ENCODE measurements at regions not wholly inside any gene's neighbourhood (a gene's known extent, or its start where the extent isn't known, plus 50 kb on each side); places are given as distances from the start of the nearest gene placed in this dataset.

GRCh38 chr10:78812571-78813318 is 256.0 kb upstream of the ZMIZ1 start:
- no peaks in the 10 kb centered on the region for H3K36me3 ChIP-seq (ENCODE audit: control insufficient read depth, insufficient read depth, low read length)
- no peaks in the 10 kb centered on the region for H3K9me3 ChIP-seq (ENCODE audit: control insufficient read depth, low read depth, low read length)
- peaks cover 11% of the 10 kb centered on the region for H3K4me1 ChIP-seq (ENCODE audit: control insufficient read depth, insufficient read depth, low read length)
- no CpG with 5 or more reads among the region's 4 CpGs for WGBS (ENCODE audit: insufficient coverage, low lambda C conversion rate)
- H3K27me3 ChIP-seq (ENCODE audit: control insufficient read depth, insufficient read depth, low read length) = no peaks in the 10 kb centered on the region
- no peak for DNase-seq
- H3K4me3 ChIP-seq (ENCODE audit: low read length) = no peak overlapping the region
- no peak overlapping the region for H3K27ac ChIP-seq (ENCODE audit: low read length)

- DNase-seq = no peak
- no CpG with 5 or more reads among the region's 1 CpG for WGBS (ENCODE audit: insufficient coverage, low lambda C conversion rate)
- H3K9me3 ChIP-seq (ENCODE audit: control insufficient read depth, low read depth, low read length) = no peaks in the 10 kb centered on the region
- no peaks in the 10 kb centered on the region for H3K27me3 ChIP-seq (ENCODE audit: control insufficient read depth, insufficient read depth, low read length)
- H3K27ac ChIP-seq (ENCODE audit: low read length) = no peak overlapping the region
- no peaks in the 10 kb centered on the region for H3K36me3 ChIP-seq (ENCODE audit: control insufficient read depth, insufficient read depth, low read length)
- no peak overlapping the region for H3K4me3 ChIP-seq (ENCODE audit: low read length)
- H3K4me1 ChIP-seq (ENCODE audit: control insufficient read depth, insufficient read depth, low read length) = peaks cover 11% of the 10 kb centered on the region
Observed at GRCh38 chr10:78813526-78813925, 255.2 kb upstream of the ZMIZ1 start.

- H3K4me3 ChIP-seq (ENCODE audit: low read length) = no peak overlapping the region
- WGBS (ENCODE audit: insufficient coverage, low lambda C conversion rate) = no CpG with 5 or more reads among the region's 6 CpGs
- H3K27me3 ChIP-seq (ENCODE audit: control insufficient read depth, insufficient read depth, low read length) = no peaks in the 10 kb centered on the region
- H3K36me3 ChIP-seq (ENCODE audit: control insufficient read depth, insufficient read depth, low read length) = no peaks in the 10 kb centered on the region
- H3K4me1 ChIP-seq (ENCODE audit: control insufficient read depth, insufficient read depth, low read length) = peaks cover 11% of the 10 kb centered on the region
- DNase-seq = no peak
- H3K27ac ChIP-seq (ENCODE audit: low read length) = no peak overlapping the region
- no peaks in the 10 kb centered on the region for H3K9me3 ChIP-seq (ENCODE audit: control insufficient read depth, low read depth, low read length)
Observed at GRCh38 chr10:78813998-78814399, 254.8 kb upstream of the ZMIZ1 start.

GRCh38 chr10:78814407-78814806 is 254.4 kb upstream of the ZMIZ1 start:
- WGBS (ENCODE audit: insufficient coverage, low lambda C conversion rate) = no CpG with 5 or more reads among the region's 3 CpGs

GRCh38 chr10:78815702-78816334 is 252.9 kb upstream of the ZMIZ1 start:
- H3K27me3 ChIP-seq (ENCODE audit: control insufficient read depth, insufficient read depth, low read length) = no peaks in the 10 kb centered on the region
- H3K36me3 ChIP-seq (ENCODE audit: control insufficient read depth, insufficient read depth, low read length) = no peaks in the 10 kb centered on the region
- H3K27ac ChIP-seq (ENCODE audit: low read length) = peak overlapping the region; percentile 14
- H3K4me3 ChIP-seq (ENCODE audit: low read length) = no peak overlapping the region
- no peaks in the 10 kb centered on the region for H3K9me3 ChIP-seq (ENCODE audit: control insufficient read depth, low read depth, low read length)
- 14% methylated on average over 1 of the region's 2 CpGs for WGBS (ENCODE audit: insufficient coverage, low lambda C conversion rate)
- peaks cover 4% of the 10 kb centered on the region for H3K4me1 ChIP-seq (ENCODE audit: control insufficient read depth, insufficient read depth, low read length)
- peak; percentile 48 to 61 for DNase-seq

More at GRCh38 chr10:78814407-78814806, 254.4 kb upstream of the ZMIZ1 start:
- H3K4me3 ChIP-seq (ENCODE audit: low read length) = no peak overlapping the region
- DNase-seq = no peak
- no peaks in the 10 kb centered on the region for H3K27me3 ChIP-seq (ENCODE audit: control insufficient read depth, insufficient read depth, low read length)
- no peaks in the 10 kb centered on the region for H3K9me3 ChIP-seq (ENCODE audit: control insufficient read depth, low read depth, low read length)
- H3K27ac ChIP-seq (ENCODE audit: low read length) = no peak overlapping the region
- peaks cover 7% of the 10 kb centered on the region for H3K4me1 ChIP-seq (ENCODE audit: control insufficient read depth, insufficient read depth, low read length)
- H3K36me3 ChIP-seq (ENCODE audit: control insufficient read depth, insufficient read depth, low read length) = no peaks in the 10 kb centered on the region

GRCh38 chr10:78817361-78817760 is 251.4 kb upstream of the ZMIZ1 start:
- H3K27me3 ChIP-seq (ENCODE audit: control insufficient read depth, insufficient read depth, low read length) = no peaks in the 10 kb centered on the region
- H3K4me1 ChIP-seq (ENCODE audit: control insufficient read depth, insufficient read depth, low read length) = peaks cover 4% of the 10 kb centered on the region
- no peak overlapping the region for H3K4me3 ChIP-seq (ENCODE audit: low read length)
- WGBS (ENCODE audit: insufficient coverage, low lambda C conversion rate) = no CpG with 5 or more reads among the region's 3 CpGs
- H3K9me3 ChIP-seq (ENCODE audit: control insufficient read depth, low read depth, low read length) = no peaks in the 10 kb centered on the region
- H3K27ac ChIP-seq (ENCODE audit: low read length) = no peak overlapping the region
- DNase-seq = no peak
- no peaks in the 10 kb centered on the region for H3K36me3 ChIP-seq (ENCODE audit: control insufficient read depth, insufficient read depth, low read length)

- Histone ChIP-seq H3K4me3 (ENCODE audit: low read length) (no peak overlapping the region), H3K4me1 (ENCODE audit: control insufficient read depth, insufficient read depth, low read length) (peaks cover 4% of the 10 kb centered on the region), H3K9me3 (ENCODE audit: control insufficient read depth, low read depth, low read length) (no peaks in the 10 kb centered on the region), H3K36me3 (ENCODE audit: control insufficient read depth, insufficient read depth, low read length) (no peaks in the 10 kb centered on the region), H3K27me3 (ENCODE audit: control insufficient read depth, insufficient read depth, low read length) (no peaks in the 10 kb centered on the region), H3K27ac (ENCODE audit: low read length) (no peak overlapping the region)
- no peak for DNase-seq
- WGBS (ENCODE audit: insufficient coverage, low lambda C conversion rate) = no CpG with 5 or more reads among the region's 3 CpGs
Observed at GRCh38 chr10:78817804-78818203, 251.0 kb upstream of the ZMIZ1 start.

GRCh38 chr10:78819361-78820006 is 249.3 kb upstream of the ZMIZ1 start:
- no peak for DNase-seq
- H3K36me3 ChIP-seq (ENCODE audit: control insufficient read depth, insufficient read depth, low read length) = no peaks in the 10 kb centered on the region
- no peaks in the 10 kb centered on the region for H3K9me3 ChIP-seq (ENCODE audit: control insufficient read depth, low read depth, low read length)
- no peak overlapping the region for H3K4me3 ChIP-seq (ENCODE audit: low read length)
- H3K27me3 ChIP-seq (ENCODE audit: control insufficient read depth, insufficient read depth, low read length) = no peaks in the 10 kb centered on the region
- H3K4me1 ChIP-seq (ENCODE audit: control insufficient read depth, insufficient read depth, low read length) = peaks cover 4% of the 10 kb centered on the region
- 80% methylated on average over 1 of the region's 7 CpGs for WGBS (ENCODE audit: insufficient coverage, low lambda C conversion rate)
- no peak overlapping the region for H3K27ac ChIP-seq (ENCODE audit: low read length)

GRCh38 chr10:78820007-78820362 is 248.8 kb upstream of the ZMIZ1 start:
- peaks cover 4% of the 10 kb centered on the region for H3K4me1 ChIP-seq (ENCODE audit: control insufficient read depth, insufficient read depth, low read length)
- no peak overlapping the region for H3K27ac ChIP-seq (ENCODE audit: low read length)
- H3K27me3 ChIP-seq (ENCODE audit: control insufficient read depth, insufficient read depth, low read length) = no peaks in the 10 kb centered on the region
- WGBS (ENCODE audit: insufficient coverage, low lambda C conversion rate) = no CpG with 5 or more reads among the region's 2 CpGs
- no peaks in the 10 kb centered on the region for H3K9me3 ChIP-seq (ENCODE audit: control insufficient read depth, low read depth, low read length)
- H3K36me3 ChIP-seq (ENCODE audit: control insufficient read depth, insufficient read depth, low read length) = no peaks in the 10 kb centered on the region
- no peak overlapping the region for H3K4me3 ChIP-seq (ENCODE audit: low read length)
- DNase-seq = no peak

GRCh38 chr10:78821052-78821451 is 247.7 kb upstream of the ZMIZ1 start:
- no peak for DNase-seq
- H3K36me3 ChIP-seq (ENCODE audit: control insufficient read depth, insufficient read depth, low read length) = no peaks in the 10 kb centered on the region
- WGBS (ENCODE audit: insufficient coverage, low lambda C conversion rate) = no CpG with 5 or more reads among the region's 4 CpGs
- H3K4me1 ChIP-seq (ENCODE audit: control insufficient read depth, insufficient read depth, low read length) = peaks cover 3% of the 10 kb centered on the region
- H3K27ac ChIP-seq (ENCODE audit: low read length) = no peak overlapping the region
- no peaks in the 10 kb centered on the region for H3K27me3 ChIP-seq (ENCODE audit: control insufficient read depth, insufficient read depth, low read length)
- H3K4me3 ChIP-seq (ENCODE audit: low read length) = no peak overlapping the region
- H3K9me3 ChIP-seq (ENCODE audit: control insufficient read depth, low read depth, low read length) = no peaks in the 10 kb centered on the region
